A549 (cell line): ENCODE measurements at regions not wholly inside any gene's neighbourhood (a gene's known extent, or its start where the extent isn't known, plus 50 kb on each side); places are given as distances from the start of the nearest gene placed in this dataset.

Experiments used
- ATAC-seq, 2 experiments: fragments of 200-7000 bp in 1 of 2; fragments of >200 bp in 1 of 2; cut with Nextera tagmentation in 1 of 2; cut with Tn5 transposase in 1 of 2; 3 replicates each; pipeline versions ENCODE4 v1.8.0 to v1.9.1; 2018 to 2020; ENCODE audit warnings: mild to moderate bottlenecking in 1 of 2, moderate library complexity in 1 of 2
- CTCF ChIA-PET: fragments of 300-600 bp; sonication (Branson Sonifier 250); formaldehyde crosslinking; extraction: SDS; loops from one replicate; lab custom pipeline; 2021; ENCODE audit warnings: antibody characterized with exemption, inconsistent platforms; lab: Yijun Ruan, JAX
- POLR2A ChIA-PET: fragments of 350-600 bp; formaldehyde crosslinking; extraction: SDS; loops from one replicate; lab custom pipeline; 2021; ENCODE audit warnings: antibody characterized with exemption, inconsistent platforms; lab: Yijun Ruan, JAX
- DNase-seq, 2 experiments: peaks; one replicate each; pipeline versions ENCODE4 v3.0.0 to v3.0.0-alpha.2; 2011 to 2016; ENCODE audit warnings: low read depth in 1 of 2, low spot score in 1 of 2
- FAIRE-seq: peaks from 2 replicates; lab custom pipeline; 2011; peaks lifted over from hg19 to GRCh38; lab: Jason Lieb, UNC
- H3K27ac ChIP-seq, 2 experiments: fragments of >200 bp; sonication (Bioruptor Twin); formaldehyde crosslinking; 3 replicates each; pipeline ENCODE4 v1.5.1; 2016 to 2017
- H3K4me1 ChIP-seq: fragments of >200 bp; sonication (Bioruptor Twin); formaldehyde crosslinking; 3 replicates; pipeline ENCODE4 v1.6.1; 2016
- H3K4me2 ChIP-seq: fragments of >200 bp; sonication (Bioruptor Twin); formaldehyde crosslinking; 3 replicates; pipeline ENCODE4 v1.6.1; 2016
- H3K4me3 ChIP-seq: fragments of >200 bp; sonication (Bioruptor Twin); formaldehyde crosslinking; 3 replicates; pipeline ENCODE4 v1.5.1; 2016
- H3K9me3 ChIP-seq: fragments of >200 bp; sonication (Bioruptor Twin); formaldehyde crosslinking; 3 replicates; pipeline ENCODE4 v1.6.1; 2016
- BHLHE40 ChIP-seq: IDR thresholded peaks from 2 replicates; pipeline ENCODE4 v1.6.1; 2012; ENCODE audit warnings: low read depth, low read length, inconsistent platforms
- CEBPB ChIP-seq, 2 experiments: fragments of >200 bp in 1 of 2; sonication (Bioruptor Twin) in 1 of 2; formaldehyde crosslinking in 1 of 2; IDR thresholded peaks; 2 replicates each; pipeline ENCODE4 v1.6.1; 2012 to 2016
- CHD4 ChIP-seq: fragments of 200-600 bp; sonication (generic); IDR thresholded peaks from 2 replicates; pipeline ENCODE4 v1.6.1; 2016; ENCODE audit warnings: antibody characterized with exemption, mild to moderate bottlenecking, borderline replicate concordance
- EHF ChIP-seq: fragments of 250-450 bp; sonication (Bioruptor Pico); IDR thresholded peaks from 2 replicates; pipeline ENCODE4 v1.5.0; 2020; ENCODE audit warnings: mild to moderate bottlenecking
- ESRRA ChIP-seq: fragments of 150-350 bp; IDR thresholded peaks from 2 replicates; pipeline ENCODE4 v1.6.1; 2014; ENCODE audit warnings: mild to moderate bottlenecking, low read length, borderline replicate concordance
- FOSB ChIP-seq: fragments of 250-450 bp; sonication (Bioruptor Pico); IDR thresholded peaks from 2 replicates; pipeline ENCODE4 v1.5.0; 2020; ENCODE audit warnings: mild to moderate bottlenecking, moderate library complexity
- FOSL2 ChIP-seq, 2 experiments: fragments of 450-650 bp in 1 of 2; fragments of >200 bp in 1 of 2; sonication (Bioruptor Twin) in 1 of 2; formaldehyde crosslinking; IDR thresholded peaks; 2 replicates each; pipeline versions ENCODE4 v1.5.0 to v1.6.1; 2016 to 2020; ENCODE audit warnings: mild to moderate bottlenecking in 1 of 2, moderate library complexity in 1 of 2
- FOXS1 ChIP-seq: fragments of 250-450 bp; sonication (Bioruptor Pico); IDR thresholded peaks from 2 replicates; pipeline ENCODE4 v1.5.0; 2020; ENCODE audit warnings: mild to moderate bottlenecking, moderate library complexity
- HOXA7 ChIP-seq: fragments of 250-450 bp; sonication (Bioruptor Pico); IDR thresholded peaks from 2 replicates; pipeline ENCODE4 v1.5.0; 2020; ENCODE audit warnings: mild to moderate bottlenecking, moderate library complexity
- HOXB13 ChIP-seq: fragments of 250-450 bp; sonication (Bioruptor Pico); IDR thresholded peaks from 2 replicates; pipeline ENCODE4 v1.5.0; 2020; ENCODE audit warnings: low read depth, mild to moderate bottlenecking, moderate library complexity
- JUNB ChIP-seq: fragments of >200 bp; sonication (Bioruptor Twin); formaldehyde crosslinking; IDR thresholded peaks from 2 replicates; pipeline ENCODE4 v1.6.1; 2016
- KDM1A ChIP-seq: fragments of 200-600 bp; sonication (generic); IDR thresholded peaks from 2 replicates; pipeline ENCODE4 v1.6.1; 2016; ENCODE audit warnings: low read depth, mild to moderate bottlenecking
- NFE2L2 ChIP-seq: fragments of 150-350 bp; conservative IDR thresholded peaks from 2 replicates; pipeline ENCODE4 v1.6.1; 2014; ENCODE audit warnings: low read length
- NPAS2 ChIP-seq: fragments of 250-450 bp; sonication (Bioruptor Pico); IDR thresholded peaks from 2 replicates; pipeline ENCODE4 v1.8.0; 2022; ENCODE audit warnings: mild to moderate bottlenecking, moderate library complexity, borderline replicate concordance
- PHF8 ChIP-seq: fragments of 200-600 bp; sonication (generic); IDR thresholded peaks from 2 replicates; pipeline ENCODE4 v1.6.1; 2016; ENCODE audit warnings: low read depth, mild to moderate bottlenecking, antibody characterized with exemption, moderate library complexity, borderline replicate concordance
- POLR2AphosphoS2 ChIP-seq: conservative IDR thresholded peaks from 2 replicates; pipeline ENCODE4 v1.6.1; 2012; ENCODE audit warnings: low read length, improper control_type of control experiment, inconsistent platforms
- RAD21 ChIP-seq, 2 experiments: fragments of >200 bp in 1 of 2; sonication (Bioruptor Twin) in 1 of 2; formaldehyde crosslinking in 1 of 2; IDR thresholded peaks in 1 of 2; conservative IDR thresholded peaks in 1 of 2; 2 replicates in 1 of 2; 3 replicates in 1 of 2; pipeline ENCODE4 v1.6.1; 2012 to 2018; ENCODE audit warnings: inconsistent platforms in 1 of 2
- RCOR1 ChIP-seq: fragments of 150-350 bp; IDR thresholded peaks from 2 replicates; pipeline ENCODE4 v1.6.1; 2014; ENCODE audit warnings: antibody characterized with exemption, low read length, low read depth
- RFX5 ChIP-seq: fragments of 450-650 bp; IDR thresholded peaks from 2 replicates; pipeline ENCODE4 v1.7.1; 2014; ENCODE audit warnings: antibody characterized with exemption, mild to moderate bottlenecking, moderate library complexity
- RNF2 ChIP-seq: fragments of 200-600 bp; sonication (generic); IDR thresholded peaks from 2 replicates; pipeline ENCODE4 v1.6.1; 2016; ENCODE audit warnings: low read depth, mild to moderate bottlenecking, antibody characterized with exemption, moderate library complexity, borderline replicate concordance
- SMC3 ChIP-seq: fragments of >200 bp; sonication (Bioruptor Twin); formaldehyde crosslinking; IDR thresholded peaks from 3 replicates; pipeline ENCODE4 v1.6.1; 2018; ENCODE audit warnings: inconsistent platforms
- TFCP2L1 ChIP-seq: fragments of 250-450 bp; sonication (Bioruptor Pico); IDR thresholded peaks from 2 replicates; pipeline ENCODE4 v1.5.0; 2021; ENCODE audit warnings: mild to moderate bottlenecking
- ZC3H11A ChIP-seq: fragments of 450-650 bp; IDR thresholded peaks from 2 replicates; pipeline ENCODE4 v1.6.1; 2014; ENCODE audit warnings: antibody characterized with exemption, mild to moderate bottlenecking
- WGBS: methylation state at CpG from one replicate; pipeline ENCODE4 v1.1.6; 2017; ENCODE audit errors: missing lambda C conversion rate; 5-methylcytosine and 5-hydroxymethylcytosine counted together
- TF ChIP-seq, protein P1 (sequence below): fragments of 450-650 bp; IDR thresholded peaks from 2 replicates; pipeline ENCODE4 v1.6.1; 2014; ENCODE audit warnings: antibody characterized with exemption
- TF ChIP-seq, protein P2 (sequence below): IDR thresholded peaks from 2 replicates; pipeline ENCODE4 v1.6.1; 2012
- TF ChIP-seq, protein P3 (sequence below): IDR thresholded peaks from 2 replicates; pipeline ENCODE4 v1.6.1; 2012
- TF ChIP-seq, protein P4 (sequence below): fragments of 150-350 bp; IDR thresholded peaks from 2 replicates; pipeline ENCODE4 v1.6.1; 2014; ENCODE audit warnings: low read depth, mild to moderate bottlenecking, low read length
- TF ChIP-seq, protein P5 (sequence below): IDR thresholded peaks from 2 replicates; pipeline ENCODE4 v1.6.1; 2012; ENCODE audit warnings: low read depth, borderline replicate concordance

DNA sequence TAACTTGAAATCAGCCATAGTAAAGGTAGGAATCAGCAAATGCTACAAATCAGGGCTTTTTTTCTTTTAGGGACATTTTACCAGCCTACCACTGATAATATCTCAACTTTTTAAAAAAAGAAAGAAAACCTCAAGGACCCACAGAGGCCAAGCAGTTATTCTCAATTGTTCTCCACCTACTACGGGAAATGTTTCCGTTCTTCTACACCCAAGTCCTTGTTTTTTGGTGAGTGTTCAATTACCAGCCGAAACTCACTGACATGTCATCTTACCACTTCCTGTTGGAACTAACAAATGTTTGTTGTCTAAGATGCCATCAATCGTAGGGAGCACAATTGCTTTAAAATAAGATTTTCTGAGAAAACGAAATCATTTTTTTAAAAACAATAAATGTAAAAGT is 50.2 kb upstream of the CDK1 start:
- FAIRE-seq = no peak
- CTCF ChIA-PET = no interaction called here
- TF ChIP-seq SMC3 (no peak), ESRRA (no peak), HOXA7 (CRISPR knock-in tag) (no peak)
- no peak for DNase-seq
- Histone ChIP-seq H3K9me3 (no peaks in the 10 kb centered on the region), H3K4me2 (no peak overlapping the region), H3K4me1 (no peaks in the 10 kb centered on the region), H3K27ac (no peak overlapping the region), H3K4me3 (no peak overlapping the region)
- 79% methylated on average over 5 of the region's 5 CpGs for WGBS
- POLR2A ChIA-PET = no interaction called here
- no peak for ATAC-seq

DNA sequence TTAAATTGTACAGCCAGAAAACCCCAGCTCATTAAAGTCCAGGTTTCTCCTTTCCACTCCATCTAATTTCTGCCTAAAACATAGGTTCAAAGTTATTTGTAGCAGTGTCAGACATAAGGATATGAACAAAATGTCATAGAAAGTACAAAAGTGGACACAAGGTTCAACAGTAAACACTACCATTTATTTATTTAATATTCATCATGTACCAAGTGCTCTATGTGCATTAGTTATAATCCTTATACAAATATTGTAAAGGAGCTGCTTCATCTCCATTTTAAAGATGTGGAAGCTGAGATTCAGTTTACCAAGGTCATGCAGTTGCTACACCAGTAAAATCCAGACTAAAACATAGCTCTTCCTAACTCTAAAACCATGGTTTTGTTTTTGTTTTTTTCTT is 52.0 kb upstream of the CDK1 start:
- FAIRE-seq (no peak), DNase-seq (no peak), ATAC-seq (no peak)
- no peak overlapping the region for H3K27ac ChIP-seq
- no peaks in the 10 kb centered on the region for H3K9me3 ChIP-seq
- ChIA-PET CTCF (interaction anchor here (1.0 to 1.2 kb wide), 2 partner anchors 8 to 9 kb away, joined by 3 read pairs; no protein-coding TSS in a partner anchor), POLR2A (no interaction called here)
- H3K4me1 ChIP-seq = no peaks in the 10 kb centered on the region; the same call in 2 of the 3 replicates
- no peak overlapping the region for H3K4me2 ChIP-seq
- H3K4me3 ChIP-seq = no peak overlapping the region
- TF ChIP-seq, protein P1, sequence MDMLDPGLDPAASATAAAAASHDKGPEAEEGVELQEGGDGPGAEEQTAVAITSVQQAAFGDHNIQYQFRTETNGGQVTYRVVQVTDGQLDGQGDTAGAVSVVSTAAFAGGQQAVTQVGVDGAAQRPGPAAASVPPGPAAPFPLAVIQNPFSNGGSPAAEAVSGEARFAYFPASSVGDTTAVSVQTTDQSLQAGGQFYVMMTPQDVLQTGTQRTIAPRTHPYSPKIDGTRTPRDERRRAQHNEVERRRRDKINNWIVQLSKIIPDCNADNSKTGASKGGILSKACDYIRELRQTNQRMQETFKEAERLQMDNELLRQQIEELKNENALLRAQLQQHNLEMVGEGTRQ = no peak
- TF ChIP-seq FOSL2 (IDR thresholded peaks at IDR 0.05) = no peak
- TF ChIP-seq FOSL2 (CRISPR knock-in tag; IDR thresholded peaks at IDR 0.05) = no peak
- TF ChIP-seq EHF (CRISPR knock-in tag) = no peak
- no peak for TF ChIP-seq RFX5
- TF ChIP-seq, all 56 proteins: peak for 0

DNA sequence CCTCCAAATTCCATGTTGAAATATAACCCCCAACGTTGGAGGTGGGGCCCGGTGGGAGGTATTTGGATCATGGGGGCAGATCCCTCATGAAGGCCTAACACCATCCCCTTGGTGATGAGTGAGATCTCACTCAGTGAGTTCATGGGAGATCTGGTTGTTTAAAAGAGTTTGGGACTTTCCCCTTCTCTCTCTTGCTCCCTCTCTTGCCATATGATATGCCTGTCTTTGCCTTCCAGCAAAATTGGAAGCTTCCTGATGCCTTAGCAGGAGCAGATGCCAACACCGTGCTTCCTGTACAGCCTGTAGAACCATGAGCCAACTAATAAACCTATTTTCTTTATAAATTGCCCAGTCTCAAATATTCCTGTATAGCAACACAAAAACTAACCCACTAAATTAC is 55.7 kb upstream of the CDK1 start:
- 23% methylated on average over 3 of the region's 3 CpGs for WGBS
- Histone ChIP-seq H3K27ac (no peak overlapping the region), H3K4me2 (no peak overlapping the region), H3K4me1 (peaks cover 14% of the 10 kb centered on the region; the same call in 2 of the 3 replicates), H3K9me3 (no peaks in the 10 kb centered on the region)
- ATAC-seq (no peak), FAIRE-seq (no peak), DNase-seq (no peak)
- TF ChIP-seq RCOR1 (no peak), FOSB (CRISPR knock-in tag) (no peak), TFCP2L1 (CRISPR knock-in tag) (no peak), RNF2 (no peak), RAD21 (conservative IDR thresholded peaks at IDR 0.05 in 1 of 2, IDR thresholded peaks at IDR 0.05 in 1 of 2) (no peak), POLR2AphosphoS2 (no peak), NFE2L2 (no peak), CHD4 (no peak), PHF8 (no peak), JUNB (no peak), ZC3H11A (no peak)
- TF ChIP-seq, protein P2, sequence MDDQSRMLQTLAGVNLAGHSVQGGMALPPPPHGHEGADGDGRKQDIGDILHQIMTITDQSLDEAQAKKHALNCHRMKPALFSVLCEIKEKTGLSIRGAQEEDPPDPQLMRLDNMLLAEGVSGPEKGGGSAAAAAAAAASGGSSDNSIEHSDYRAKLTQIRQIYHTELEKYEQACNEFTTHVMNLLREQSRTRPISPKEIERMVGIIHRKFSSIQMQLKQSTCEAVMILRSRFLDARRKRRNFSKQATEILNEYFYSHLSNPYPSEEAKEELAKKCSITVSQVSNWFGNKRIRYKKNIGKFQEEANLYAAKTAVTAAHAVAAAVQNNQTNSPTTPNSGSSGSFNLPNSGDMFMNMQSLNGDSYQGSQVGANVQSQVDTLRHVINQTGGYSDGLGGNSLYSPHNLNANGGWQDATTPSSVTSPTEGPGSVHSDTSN = no peak
- TF ChIP-seq, all 56 proteins: peak for 0
- no peak overlapping the region for H3K4me3 ChIP-seq
- POLR2A ChIA-PET = no interaction called here
- CTCF ChIA-PET = interaction anchor here (1.3 to 1.7 kb wide), 2 partner anchors 9 to 11 kb away, joined by 4 read pairs; no protein-coding TSS in a partner anchor

DNA sequence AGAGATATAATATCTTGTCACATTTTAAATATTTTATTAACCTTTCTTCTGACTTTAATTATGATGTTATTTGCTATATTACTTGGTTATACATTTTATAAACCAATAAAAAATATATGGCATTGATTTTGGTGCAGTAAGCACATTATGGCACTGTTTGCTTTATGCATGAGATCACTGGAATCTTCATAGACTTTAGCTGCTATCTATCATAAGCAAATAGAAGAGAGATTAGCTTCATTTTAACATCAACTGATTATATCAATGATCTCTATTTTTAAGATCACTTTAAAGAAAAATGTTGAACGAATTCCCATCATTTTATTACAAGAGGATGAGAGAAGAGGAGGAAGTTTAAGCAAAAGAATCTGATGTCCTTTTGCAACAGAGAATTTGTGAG is 58.6 kb upstream of the CDK1 start:
- no peak overlapping the region for H3K27ac ChIP-seq
- no peak overlapping the region for H3K4me3 ChIP-seq
- no peak overlapping the region for H3K4me2 ChIP-seq
- CTCF ChIA-PET = no interaction called here
- no peaks in the 10 kb centered on the region for H3K9me3 ChIP-seq
- FAIRE-seq (no peak), DNase-seq (no peak), ATAC-seq (no peak)
- POLR2A ChIA-PET = no interaction called here
- H3K4me1 ChIP-seq = peaks cover 14% of the 10 kb centered on the region; the same call in 2 of the 3 replicates
- WGBS = 13% methylated on average over 1 of the region's 1 CpG
- TF ChIP-seq, protein P1 = no peak
- TF ChIP-seq CEBPB (IDR thresholded peaks at IDR 0.05) (no peak), ZC3H11A (no peak), POLR2AphosphoS2 (no peak), RCOR1 (no peak), FOXS1 (CRISPR knock-in tag) (no peak), HOXB13 (CRISPR knock-in tag) (no peak), FOSL2 (IDR thresholded peaks at IDR 0.05) (no peak), FOSL2 (CRISPR knock-in tag; IDR thresholded peaks at IDR 0.05) (no peak), FOSB (CRISPR knock-in tag) (no peak), BHLHE40 (no peak), NPAS2 (CRISPR knock-in tag) (no peak), KDM1A (no peak)
- TF ChIP-seq, protein P3, sequence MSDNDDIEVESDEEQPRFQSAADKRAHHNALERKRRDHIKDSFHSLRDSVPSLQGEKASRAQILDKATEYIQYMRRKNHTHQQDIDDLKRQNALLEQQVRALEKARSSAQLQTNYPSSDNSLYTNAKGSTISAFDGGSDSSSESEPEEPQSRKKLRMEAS = no peak
- TF ChIP-seq, protein P4, sequence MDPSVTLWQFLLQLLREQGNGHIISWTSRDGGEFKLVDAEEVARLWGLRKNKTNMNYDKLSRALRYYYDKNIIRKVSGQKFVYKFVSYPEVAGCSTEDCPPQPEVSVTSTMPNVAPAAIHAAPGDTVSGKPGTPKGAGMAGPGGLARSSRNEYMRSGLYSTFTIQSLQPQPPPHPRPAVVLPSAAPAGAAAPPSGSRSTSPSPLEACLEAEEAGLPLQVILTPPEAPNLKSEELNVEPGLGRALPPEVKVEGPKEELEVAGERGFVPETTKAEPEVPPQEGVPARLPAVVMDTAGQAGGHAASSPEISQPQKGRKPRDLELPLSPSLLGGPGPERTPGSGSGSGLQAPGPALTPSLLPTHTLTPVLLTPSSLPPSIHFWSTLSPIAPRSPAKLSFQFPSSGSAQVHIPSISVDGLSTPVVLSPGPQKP = no peak
- TF ChIP-seq, protein P5, sequence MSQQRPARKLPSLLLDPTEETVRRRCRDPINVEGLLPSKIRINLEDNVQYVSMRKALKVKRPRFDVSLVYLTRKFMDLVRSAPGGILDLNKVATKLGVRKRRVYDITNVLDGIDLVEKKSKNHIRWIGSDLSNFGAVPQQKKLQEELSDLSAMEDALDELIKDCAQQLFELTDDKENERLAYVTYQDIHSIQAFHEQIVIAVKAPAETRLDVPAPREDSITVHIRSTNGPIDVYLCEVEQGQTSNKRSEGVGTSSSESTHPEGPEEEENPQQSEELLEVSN = no peak
